GM03348 (cell line): ENCODE measurements at regions not wholly inside any gene's neighbourhood (a gene's known extent, or its start where the extent isn't known, plus 50 kb on each side); places are given as distances from the start of the nearest gene placed in this dataset.

ENCODE experiments used
- DNase-seq: peaks from one replicate; pipeline ENCODE4 v3.0.0; 2012; ENCODE audit warnings: low spot score

GRCh38 chr3:126266850-126267168 lies 86.4 kb upstream of the ALDH1L1 start:
- DNase-seq, result no peak

DNA sequence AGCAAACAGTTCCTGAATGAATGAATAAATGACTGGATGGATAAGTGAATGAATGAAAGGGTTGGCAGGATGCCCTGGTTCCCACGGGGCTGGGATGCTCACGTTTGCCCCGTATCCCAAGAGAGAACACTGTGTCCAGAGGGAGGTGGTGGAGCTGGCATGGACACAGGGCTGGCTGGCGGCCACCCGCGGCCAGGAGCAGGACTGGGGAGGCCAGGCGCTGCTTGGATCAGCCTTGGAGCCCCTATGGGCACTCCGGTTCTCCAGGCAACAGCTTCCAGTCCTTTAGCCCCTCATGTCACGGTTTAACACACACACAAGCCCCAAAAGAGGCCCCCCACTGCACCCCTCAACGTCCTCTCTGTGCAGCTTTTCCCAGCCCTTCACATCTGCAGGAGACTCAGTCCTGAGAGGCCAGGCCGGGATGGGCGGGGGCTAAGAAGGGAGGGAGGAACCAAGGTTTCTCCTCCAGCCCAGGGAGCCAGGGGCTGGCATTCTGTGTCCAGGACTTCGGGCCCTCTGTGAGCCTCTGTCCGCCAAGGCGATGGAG lies 86.0 kb upstream of the ALDH1L1 start:
- DNase-seq, result peak; percentile 45

DNA sequence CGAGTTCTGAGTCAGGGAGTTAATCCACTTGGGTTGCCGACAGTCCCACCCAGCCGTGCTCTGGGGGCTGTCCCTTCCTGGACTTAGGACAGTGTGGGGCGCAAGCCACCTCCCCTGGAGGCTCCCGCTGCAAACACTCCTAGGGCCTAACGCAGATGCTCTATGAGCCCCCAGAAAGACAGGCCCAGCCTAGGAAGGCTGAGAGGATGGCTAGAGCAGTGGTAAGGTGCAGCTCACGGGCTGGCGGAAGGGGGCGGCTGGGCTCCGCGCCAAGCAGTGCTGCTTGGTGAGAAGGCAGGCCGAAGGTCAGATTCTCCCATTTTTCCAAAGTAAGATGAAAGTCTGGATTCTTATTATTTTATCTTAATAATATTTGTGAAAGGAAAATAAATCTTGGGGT lies 84.6 kb upstream of the ALDH1L1 start:
- DNase-seq, result no peak

DNA sequence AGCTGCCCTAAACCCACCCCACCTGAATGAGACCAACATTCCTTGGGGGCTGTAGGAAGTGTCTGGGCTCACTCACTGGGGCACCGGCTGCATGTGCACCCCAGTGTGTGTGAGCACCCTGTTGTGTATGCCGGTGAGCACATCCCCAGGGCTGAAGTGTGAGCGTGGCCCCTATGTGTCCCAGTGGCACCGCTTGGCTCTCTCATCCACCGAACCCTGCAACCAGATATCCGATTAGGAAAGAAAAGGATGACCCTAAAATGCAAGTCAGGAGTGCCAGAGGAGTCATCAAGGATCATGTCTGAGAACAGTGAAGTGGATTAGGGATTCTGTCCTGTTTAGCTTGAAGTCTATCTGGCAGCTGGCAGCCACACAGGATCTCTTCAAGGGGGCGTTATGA lies 84.0 kb upstream of the ALDH1L1 start:
- DNase-seq, result no peak

DNA sequence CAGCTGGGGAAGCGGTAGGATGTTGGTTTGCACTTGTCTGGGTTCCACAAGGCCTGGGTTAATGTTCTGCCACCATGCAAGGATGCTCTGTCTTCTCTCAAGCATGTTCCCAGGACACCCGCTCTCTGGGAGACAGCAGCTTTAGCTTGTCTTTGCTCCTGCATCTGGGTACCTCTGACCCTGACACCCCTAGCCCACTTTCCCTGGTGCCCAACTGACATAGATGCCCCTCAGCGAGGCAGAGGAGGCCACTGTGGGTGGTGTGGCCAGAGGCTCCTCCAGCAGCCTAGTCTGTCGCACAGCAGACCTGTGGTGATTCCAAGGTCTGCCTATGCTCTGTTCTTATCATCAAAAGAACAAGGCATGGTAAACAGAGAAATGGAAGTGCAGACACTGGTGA lies 83.6 kb upstream of the ALDH1L1 start:
- no peak for DNase-seq

- DNase-seq, result no peak
Measured at GRCh38 chr3:126263539-126263938, 83.2 kb upstream of the ALDH1L1 start.

- no peak for DNase-seq
Measured at GRCh38 chr3:126262227-126262626, 81.8 kb upstream of the ALDH1L1 start.

DNA sequence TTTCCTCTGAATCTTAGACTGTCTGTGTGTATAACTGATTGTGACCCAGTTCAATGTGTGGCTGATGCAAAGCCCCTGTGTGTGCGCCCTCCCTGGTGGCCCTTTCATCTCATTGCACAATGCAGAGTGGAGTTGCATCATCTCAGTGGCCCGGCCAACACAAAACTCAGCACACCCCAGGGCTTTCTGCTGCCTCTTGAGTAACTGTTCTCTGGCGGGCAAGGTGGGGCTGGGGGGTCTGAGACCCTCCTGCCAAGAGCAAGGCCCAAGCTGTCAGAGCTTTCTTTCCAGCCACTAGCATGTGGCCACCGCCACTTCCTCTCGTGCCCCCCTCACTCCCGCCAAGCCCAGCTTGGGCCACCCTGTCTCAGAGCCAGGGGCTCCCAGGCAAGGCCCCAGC lies 80.7 kb upstream of the ALDH1L1 start:
- peak; percentile 81 for DNase-seq

GRCh38 chr3:126259411-126260391 lies 79.3 kb upstream of the ALDH1L1 start:
- DNase-seq, result peak; percentile 73

- DNase-seq, result no peak
Measured at GRCh38 chr3:126258670-126259069, 78.3 kb upstream of the ALDH1L1 start.

- no peak for DNase-seq
Measured at GRCh38 chr3:126257984-126258383, 77.6 kb upstream of the ALDH1L1 start.

- no peak for DNase-seq
Measured at GRCh38 chr3:126257174-126257573, 76.8 kb upstream of the ALDH1L1 start.

DNA sequence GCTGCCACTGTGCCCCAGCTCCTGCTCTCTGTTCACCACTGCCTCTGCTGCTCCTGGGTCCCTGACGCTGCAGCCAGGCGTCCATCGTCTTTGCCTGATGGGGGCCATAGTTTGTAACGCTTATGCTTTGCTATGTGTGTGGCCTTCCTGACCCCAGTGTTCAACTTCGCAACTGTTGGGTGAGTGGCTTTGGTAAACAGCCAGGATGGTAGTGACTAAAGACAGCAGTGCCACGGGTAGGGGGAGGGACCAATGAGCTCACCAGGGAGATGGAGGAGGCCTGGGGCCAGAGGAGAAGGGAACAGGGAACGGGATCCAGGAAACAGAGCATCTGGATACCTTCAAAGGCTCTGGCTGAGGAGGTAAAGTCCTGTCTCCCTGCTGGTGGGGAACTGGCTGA lies 75.9 kb upstream of the ALDH1L1 start:
- no peak for DNase-seq

GRCh38 chr3:126253072-126253471 lies 72.7 kb upstream of the ALDH1L1 start:
- DNase-seq, result no peak

GRCh38 chr3:126252373-126252772 lies 72.0 kb upstream of the ALDH1L1 start:
- DNase-seq, result no peak

- DNase-seq, result peak; percentile 78
Measured at GRCh38 chr3:126245811-126246727, 65.7 kb upstream of the ALDH1L1 start.
